Brain microvascular endothelial cell (primary cell): ENCODE measurements at regions not wholly inside any gene's neighbourhood (a gene's known extent, or its start where the extent isn't known, plus 50 kb on each side); places are given as distances from the start of the nearest gene placed in this dataset.

Experiments used
- DNase-seq: peaks from one replicate; pipeline ENCODE4 v3.0.0-alpha.2; 2020
- H3K27ac ChIP-seq: fragments of 250-450 bp; sonication (Bioruptor Pico); 2 replicates; pipeline ENCODE4 v1.5.1; 2020; ENCODE audit warnings: mild to moderate bottlenecking, moderate library complexity
- H3K27me3 ChIP-seq: fragments of 250-450 bp; sonication (Bioruptor Pico); replicated peaks from 2 replicates; pipeline ENCODE4 v1.5.1; 2020; ENCODE audit warnings: mild to moderate bottlenecking
- H3K36me3 ChIP-seq: fragments of 250-450 bp; sonication (Bioruptor Pico); replicated peaks from 2 replicates; pipeline ENCODE4 v1.5.1; 2020; ENCODE audit warnings: mild to moderate bottlenecking
- H3K4me3 ChIP-seq: 2 replicates; pipeline ENCODE4 v1.5.1; 2011; ENCODE audit warnings: low read depth, mild to moderate bottlenecking, control low read depth, low read length, moderate library complexity
- CTCF ChIP-seq: IDR thresholded peaks from 2 replicates; pipeline ENCODE4 v1.5.1; 2011; ENCODE audit warnings: low read depth, mild to moderate bottlenecking, moderate library complexity, low read length, control low read depth, inconsistent platforms; ENCODE audit errors: missing control alignments
- in situ Hi-C: cut with HindIII; loops from 2 replicates; pipeline ENCODE4 v1.10.0; 2017; ENCODE audit warnings: low sequenced_read_pairs, low pct_ligation_motif_present

DNA sequence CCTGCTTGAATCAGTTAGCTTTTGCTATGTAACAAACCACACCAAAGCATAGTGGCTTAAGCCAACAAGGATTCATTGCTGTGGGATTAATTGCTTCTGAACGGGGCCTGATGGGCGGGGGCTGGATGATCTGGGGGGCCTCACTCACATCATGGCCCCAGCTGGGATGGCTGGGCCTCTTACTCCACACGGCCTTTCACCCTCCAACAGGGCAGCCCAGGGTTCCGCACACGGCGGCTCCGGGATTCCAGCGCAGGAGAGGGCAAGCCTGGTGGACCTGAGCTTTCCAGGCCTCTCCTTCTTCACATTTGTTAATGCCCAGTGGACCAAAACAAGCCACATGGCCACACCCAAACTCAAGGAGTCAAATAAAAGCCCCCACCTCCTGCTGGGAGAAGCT is 86.3 kb upstream of the PHLPP1 start:
- H3K27ac ChIP-seq = no peak overlapping the region
- no peak for DNase-seq
- in situ Hi-C loops = no loop called here

DNA sequence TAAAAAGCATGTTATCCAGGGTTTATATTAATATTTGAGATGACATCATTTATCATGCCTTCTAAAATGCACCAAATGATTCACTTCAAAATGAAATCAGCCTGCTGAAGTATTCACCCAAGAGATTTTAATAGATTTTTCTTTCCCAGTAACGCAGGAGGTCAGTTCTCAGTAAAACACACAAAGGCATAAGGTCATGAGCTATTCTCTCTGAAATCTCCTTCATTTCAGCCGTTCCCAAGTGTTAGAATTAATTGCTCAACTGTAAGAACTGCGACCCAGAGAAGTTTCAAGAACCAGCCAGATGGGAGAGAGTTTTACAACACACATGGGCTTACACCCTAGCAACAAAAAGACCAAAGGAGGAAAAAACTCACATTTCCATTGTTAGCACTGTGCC is 84.2 kb upstream of the PHLPP1 start:
- in situ Hi-C loops = no loop called here
- H3K36me3 ChIP-seq = no peaks in the 10 kb centered on the region
- no peak overlapping the region for H3K27ac ChIP-seq
- no peak for TF ChIP-seq CTCF
- H3K27me3 ChIP-seq = no peaks in the 10 kb centered on the region
- H3K4me3 ChIP-seq = no peak overlapping the region
- no peak for DNase-seq

More for the DNA sequence above, 86.3 kb upstream of the PHLPP1 start:
- no peak for TF ChIP-seq CTCF
- H3K27me3 ChIP-seq = no peaks in the 10 kb centered on the region
- H3K36me3 ChIP-seq = no peaks in the 10 kb centered on the region
- no peak overlapping the region for H3K4me3 ChIP-seq

GRCh38 chr18:62632788-62633455 is 82.4 kb upstream of the PHLPP1 start:
- Histone ChIP-seq H3K36me3 (no peaks in the 10 kb centered on the region), H3K27ac (no peak overlapping the region), H3K4me3 (no peak overlapping the region), H3K27me3 (no peaks in the 10 kb centered on the region)
- no peak for TF ChIP-seq CTCF
- in situ Hi-C loops = no loop called here
- DNase-seq = no peak

GRCh38 chr18:62634458-62634857 is 80.9 kb upstream of the PHLPP1 start:
- no peak for DNase-seq
- in situ Hi-C loops = no loop called here
- no peak overlapping the region for H3K4me3 ChIP-seq
- H3K27ac ChIP-seq = no peak overlapping the region
- H3K36me3 ChIP-seq = no peaks in the 10 kb centered on the region
- H3K27me3 ChIP-seq = no peaks in the 10 kb centered on the region
- TF ChIP-seq CTCF = no peak

DNA sequence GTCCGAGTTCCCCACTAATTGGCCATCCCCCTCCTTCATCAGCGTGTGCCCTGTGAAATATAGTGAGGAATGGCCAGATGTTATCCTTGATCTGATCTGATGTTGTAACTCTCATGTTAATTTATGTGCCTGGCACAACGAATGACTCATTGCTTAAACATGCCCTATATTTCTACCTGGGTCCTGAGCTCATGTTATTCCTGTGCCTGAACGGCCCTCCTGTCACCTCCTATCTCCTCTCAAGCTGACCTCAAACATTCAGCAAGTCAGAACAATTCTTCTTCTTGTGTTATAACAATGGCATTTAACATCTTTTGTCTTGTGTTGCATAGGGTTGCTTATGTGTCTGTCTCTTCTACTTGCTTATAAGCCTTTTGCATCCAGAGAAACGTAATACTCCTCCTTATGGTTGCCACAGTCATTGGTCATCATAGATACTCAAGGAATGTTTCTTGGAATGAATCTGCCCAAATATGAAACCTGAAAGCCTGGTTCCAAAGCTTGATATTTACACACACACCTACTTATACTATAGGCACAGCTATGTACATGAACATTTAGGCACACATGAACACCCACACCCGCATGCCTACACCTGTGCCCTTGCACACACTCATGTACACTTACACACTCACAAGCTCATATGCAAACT is 80.2 kb upstream of the PHLPP1 start:
- in situ Hi-C loops = no loop called here
- Histone ChIP-seq H3K27ac (no peak overlapping the region), H3K27me3 (no peaks in the 10 kb centered on the region), H3K36me3 (no peaks in the 10 kb centered on the region), H3K4me3 (no peak overlapping the region)
- no peak for DNase-seq
- no peak for TF ChIP-seq CTCF
